ENCODE measurements at regions not wholly inside any gene's neighbourhood (a gene's known extent, or its start where the extent isn't known, plus 50 kb on each side); places are given as distances from the start of the nearest gene placed in this dataset.

DNA sequence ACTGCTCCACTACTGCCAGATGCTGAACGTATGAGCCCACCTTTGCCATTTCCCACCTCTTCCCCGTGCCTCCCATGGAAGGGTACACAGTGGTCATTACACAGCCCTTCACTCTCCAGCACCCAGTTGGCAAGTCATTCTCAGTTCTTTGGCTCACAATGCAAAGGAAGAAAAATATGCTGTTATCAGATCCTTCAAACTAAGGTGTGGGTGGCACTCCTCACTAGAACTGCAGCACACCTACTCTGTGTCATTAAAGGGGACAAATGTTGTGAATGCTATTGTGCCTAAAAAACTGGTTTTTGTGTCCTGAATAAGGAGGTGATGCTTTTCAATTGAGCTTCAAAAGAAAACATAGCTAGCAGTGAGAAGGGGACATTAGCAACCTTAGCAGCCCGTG is 183.1 kb upstream of the SNX2 start:
- Histone ChIP-seq H3K9me3 (ENCODE audit: control insufficient read depth, insufficient read depth, low read depth, low read length) (no peaks in the 10 kb centered on the region), H3K27me3 (ENCODE audit: control insufficient read depth, insufficient read depth, low read length) (no peaks in the 10 kb centered on the region), H3K4me2 (ENCODE audit: extremely low read depth, insufficient read depth, low read length) (no peak overlapping the region), H3K27ac (ENCODE audit: insufficient read depth, low read length) (no peak overlapping the region), H3K9ac (ENCODE audit: insufficient read depth, low read length) (no peak overlapping the region), H4K20me1 (ENCODE audit: control insufficient read depth, extremely low read depth, insufficient read depth, low read length) (no peaks in the 10 kb centered on the region), H3K4me1 (ENCODE audit: control insufficient read depth, extremely low read depth, insufficient read depth, low read length) (no peaks in the 10 kb centered on the region), H2AFZ (ENCODE audit: low read length) (no peak overlapping the region), H3K36me3 (ENCODE audit: control insufficient read depth, insufficient read depth, low read length) (no peaks in the 10 kb centered on the region), H3K79me2 (ENCODE audit: control insufficient read depth, insufficient read depth, low read length) (no peaks in the 10 kb centered on the region), H3K4me3 (replicated peaks in 1 of 4; ENCODE audit: control extremely low read depth in 1 of 4, insufficient read depth in 1 of 4, low read depth in 3 of 4, low read length in 4 of 4) (no peak overlapping the region)
- DNase-seq (ENCODE audit: low read depth in 2 of 2) = no peak
- TF ChIP-seq CTCF (conservative IDR thresholded peaks at IDR 0.05 in 1 of 2, IDR thresholded peaks at IDR 0.05 in 1 of 2; ENCODE audit: low read depth in 1 of 2, low read length in 2 of 2) = no peak
- TF ChIP-seq EZH2 (IDR thresholded peaks at IDR 0.05; ENCODE audit: low read length, missing control alignments) = no peak

DNA sequence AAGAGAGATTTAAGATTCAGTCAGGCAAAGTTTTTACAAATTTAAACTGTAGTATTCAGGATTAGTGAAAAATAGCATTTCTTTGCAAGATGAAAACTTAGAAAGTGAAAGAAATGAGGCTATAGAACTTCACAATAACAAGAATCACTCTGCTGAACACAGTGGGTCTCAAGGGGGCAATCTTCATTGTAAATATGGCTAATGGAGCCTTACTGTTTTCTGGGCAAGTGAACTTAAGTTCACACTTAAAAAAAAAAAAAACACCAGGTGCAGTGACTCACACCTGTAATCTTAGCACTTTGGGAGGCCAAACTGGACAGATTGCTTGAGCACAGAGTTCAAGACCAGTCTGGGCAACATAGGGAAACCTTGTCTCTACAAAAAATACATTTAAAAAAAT is 175.9 kb upstream of the SNX2 start:
- TF ChIP-seq CTCF (conservative IDR thresholded peaks at IDR 0.05 in 1 of 2, IDR thresholded peaks at IDR 0.05 in 1 of 2; ENCODE audit: low read depth in 1 of 2, low read length in 2 of 2) = no peak
- no peak for TF ChIP-seq EZH2 (IDR thresholded peaks at IDR 0.05; ENCODE audit: low read length, missing control alignments)
- Histone ChIP-seq H3K4me1 (ENCODE audit: control insufficient read depth, extremely low read depth, insufficient read depth, low read length) (no peaks in the 10 kb centered on the region), H3K27me3 (ENCODE audit: control insufficient read depth, insufficient read depth, low read length) (no peaks in the 10 kb centered on the region), H3K4me2 (ENCODE audit: extremely low read depth, insufficient read depth, low read length) (no peak overlapping the region), H2AFZ (ENCODE audit: low read length) (no peak overlapping the region), H3K9me3 (ENCODE audit: control insufficient read depth, insufficient read depth, low read depth, low read length) (no peaks in the 10 kb centered on the region), H4K20me1 (ENCODE audit: control insufficient read depth, extremely low read depth, insufficient read depth, low read length) (no peaks in the 10 kb centered on the region), H3K79me2 (ENCODE audit: control insufficient read depth, insufficient read depth, low read length) (no peaks in the 10 kb centered on the region), H3K4me3 (replicated peaks in 1 of 4; ENCODE audit: control extremely low read depth in 1 of 4, insufficient read depth in 1 of 4, low read depth in 3 of 4, low read length in 4 of 4) (no peak overlapping the region), H3K27ac (ENCODE audit: insufficient read depth, low read length) (no peak overlapping the region), H3K9ac (ENCODE audit: insufficient read depth, low read length) (no peak overlapping the region), H3K36me3 (ENCODE audit: control insufficient read depth, insufficient read depth, low read length) (no peaks in the 10 kb centered on the region)
- no peak for DNase-seq (ENCODE audit: low read depth in 2 of 2)

DNA sequence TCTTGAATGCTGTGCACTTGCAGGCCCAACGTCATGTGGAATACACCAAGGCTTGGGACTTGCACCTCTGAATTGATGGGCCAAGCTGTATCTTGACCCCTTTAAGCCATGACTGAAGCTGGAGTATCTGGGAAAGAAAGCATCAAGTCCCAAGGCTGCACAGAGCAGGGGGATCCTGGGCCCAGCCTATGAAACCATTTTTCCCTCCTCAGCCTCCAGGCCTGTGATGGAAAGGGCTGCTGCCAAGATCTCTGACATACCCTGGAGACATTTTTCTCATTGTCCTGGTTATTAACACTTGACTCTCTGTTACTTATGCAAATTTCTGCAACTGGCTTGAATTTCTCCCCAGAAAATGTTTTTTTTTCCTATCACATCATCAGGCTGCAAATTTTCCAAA is 174.0 kb upstream of the SNX2 start:
- no peak overlapping the region for H3K27ac ChIP-seq (ENCODE audit: insufficient read depth, low read length)
- H3K4me3 ChIP-seq (replicated peaks in 1 of 4; ENCODE audit: control extremely low read depth in 1 of 4, insufficient read depth in 1 of 4, low read depth in 3 of 4, low read length in 4 of 4) = no peak overlapping the region
- H3K27me3 ChIP-seq (ENCODE audit: control insufficient read depth, insufficient read depth, low read length) = no peaks in the 10 kb centered on the region
- H3K36me3 ChIP-seq (ENCODE audit: control insufficient read depth, insufficient read depth, low read length) = no peaks in the 10 kb centered on the region
- H3K4me1 ChIP-seq (ENCODE audit: control insufficient read depth, extremely low read depth, insufficient read depth, low read length) = no peaks in the 10 kb centered on the region
- no peak overlapping the region for H3K9ac ChIP-seq (ENCODE audit: insufficient read depth, low read length)
- no peak for TF ChIP-seq CTCF (conservative IDR thresholded peaks at IDR 0.05 in 1 of 2, IDR thresholded peaks at IDR 0.05 in 1 of 2; ENCODE audit: low read depth in 1 of 2, low read length in 2 of 2)
- no peak for TF ChIP-seq EZH2 (IDR thresholded peaks at IDR 0.05; ENCODE audit: low read length, missing control alignments)
- no peaks in the 10 kb centered on the region for H3K79me2 ChIP-seq (ENCODE audit: control insufficient read depth, insufficient read depth, low read length)
- DNase-seq (ENCODE audit: low read depth in 2 of 2) = no peak
- H3K4me2 ChIP-seq (ENCODE audit: extremely low read depth, insufficient read depth, low read length) = no peak overlapping the region
- no peaks in the 10 kb centered on the region for H3K9me3 ChIP-seq (ENCODE audit: control insufficient read depth, insufficient read depth, low read depth, low read length)
- no peaks in the 10 kb centered on the region for H4K20me1 ChIP-seq (ENCODE audit: control insufficient read depth, extremely low read depth, insufficient read depth, low read length)
- H2AFZ ChIP-seq (ENCODE audit: low read length) = no peak overlapping the region
